SK-N-MC (cell line): ENCODE measurements at regions not wholly inside any gene's neighbourhood (a gene's known extent, or its start where the extent isn't known, plus 50 kb on each side); places are given as distances from the start of the nearest gene placed in this dataset.

ENCODE experiments used
- DNase-seq: peaks from one replicate; pipeline ENCODE4 v3.0.0-alpha.2; 2011; ENCODE audit warnings: low read depth, low spot score
- H3K27ac ChIP-seq: fragments of 200-600 bp; sonication (generic); 2 replicates; pipeline ENCODE4 v1.5.1; 2016; ENCODE audit warnings: mixed run types
- H3K36me3 ChIP-seq: fragments of 200-600 bp; sonication (generic); 2 replicates; pipeline ENCODE4 v1.6.1; 2017; ENCODE audit warnings: antibody characterized with exemption, low read length, mixed read lengths; ENCODE audit not compliant: insufficient read depth
- H3K4me3 ChIP-seq: fragments of 200-600 bp; sonication (generic); 2 replicates; pipeline ENCODE4 v1.5.1; 2016
- H3K9ac ChIP-seq: fragments of 200-600 bp; sonication (generic); 2 replicates; pipeline ENCODE4 v1.8.0; 2017; ENCODE audit warnings: mixed run types, mixed read lengths; ENCODE audit not compliant: insufficient read length
- H3K9me3 ChIP-seq: fragments of 200-600 bp; sonication (generic); 2 replicates; pipeline ENCODE4 v1.6.1; 2017; ENCODE audit warnings: low read depth, mild to moderate bottlenecking, antibody characterized with exemption, low read length, moderate library complexity, mixed read lengths
- EZH2 ChIP-seq: fragments of 200-600 bp; sonication (generic); IDR thresholded peaks from one replicate; pipeline ENCODE4 v1.6.1; 2017; ENCODE audit warnings: antibody characterized with exemption
- FOXP2 ChIP-seq: optimal IDR thresholded peaks from 2 replicates; pipeline ENCODE3; 2011; ENCODE audit warnings: mild to moderate bottlenecking, moderate library complexity; ENCODE audit not compliant: insufficient read depth; ENCODE audit errors: extremely low read length, control extremely low read depth
- POLR2AphosphoS5 ChIP-seq: IDR thresholded peaks from 2 replicates; pipeline ENCODE4 v1.6.1; 2012; ENCODE audit warnings: mild to moderate bottlenecking, low read depth, low read length, borderline replicate concordance

GRCh38 chr5:5573798-5574380, 151.4 kb downstream of the ICE1 start:
- Histone ChIP-seq H3K4me3 (no peak overlapping the region), H3K9me3 (no peaks in the 10 kb centered on the region), H3K36me3 (no peaks in the 10 kb centered on the region), H3K27ac (no peak overlapping the region), H3K9ac (no peak overlapping the region)
- no peak for DNase-seq
- TF ChIP-seq POLR2AphosphoS5 (no peak), FOXP2 (no peak), EZH2 (no peak)

GRCh38 chr5:5572976-5573797, 150.7 kb downstream of the ICE1 start:
- Histone ChIP-seq H3K9me3 (no peaks in the 10 kb centered on the region), H3K27ac (no peak overlapping the region), H3K4me3 (no peak overlapping the region), H3K9ac (no peak overlapping the region), H3K36me3 (no peaks in the 10 kb centered on the region)
- no peak for DNase-seq
- no peak for TF ChIP-seq FOXP2

GRCh38 chr5:5572010-5572865, 149.8 kb downstream of the ICE1 start:
- H3K4me3 ChIP-seq: no peak overlapping the region
- no peaks in the 10 kb centered on the region for H3K9me3 ChIP-seq
- H3K27ac ChIP-seq: no peak overlapping the region
- no peak for DNase-seq
- no peak overlapping the region for H3K9ac ChIP-seq
- TF ChIP-seq POLR2AphosphoS5: no peak
- TF ChIP-seq EZH2: no peak
- TF ChIP-seq FOXP2: no peak
- no peaks in the 10 kb centered on the region for H3K36me3 ChIP-seq

GRCh38 chr5:5570646-5571045, 148.2 kb downstream of the ICE1 start:
- Histone ChIP-seq H3K27ac (no peak overlapping the region), H3K9ac (no peak overlapping the region), H3K36me3 (no peaks in the 10 kb centered on the region), H3K9me3 (no peaks in the 10 kb centered on the region), H3K4me3 (no peak overlapping the region)
- DNase-seq: no peak
- TF ChIP-seq POLR2AphosphoS5 (no peak), FOXP2 (no peak), EZH2 (no peak)

GRCh38 chr5:5564898-5565297, 142.4 kb downstream of the ICE1 start:
- no peaks in the 10 kb centered on the region for H3K36me3 ChIP-seq
- no peak overlapping the region for H3K9ac ChIP-seq
- no peaks in the 10 kb centered on the region for H3K9me3 ChIP-seq
- DNase-seq: no peak
- no peak overlapping the region for H3K4me3 ChIP-seq
- H3K27ac ChIP-seq: no peak overlapping the region
- TF ChIP-seq POLR2AphosphoS5: no peak
- TF ChIP-seq EZH2: no peak
- TF ChIP-seq FOXP2: no peak

GRCh38 chr5:5560016-5560415, 137.5 kb downstream of the ICE1 start:
- no peak for DNase-seq
- Histone ChIP-seq H3K9me3 (no peaks in the 10 kb centered on the region), H3K27ac (no peak overlapping the region), H3K36me3 (no peaks in the 10 kb centered on the region), H3K4me3 (no peak overlapping the region), H3K9ac (no peak overlapping the region)
- TF ChIP-seq EZH2: no peak
- TF ChIP-seq POLR2AphosphoS5: no peak
- no peak for TF ChIP-seq FOXP2

GRCh38 chr5:5558638-5559527, 136.4 kb downstream of the ICE1 start:
- no peak for TF ChIP-seq EZH2
- no peak for TF ChIP-seq FOXP2
- no peak for TF ChIP-seq POLR2AphosphoS5
- Histone ChIP-seq H3K9ac (no peak overlapping the region), H3K4me3 (no peak overlapping the region), H3K27ac (no peak overlapping the region), H3K9me3 (no peaks in the 10 kb centered on the region), H3K36me3 (no peaks in the 10 kb centered on the region)
- DNase-seq: no peak
